ENCODE measurements at regions not wholly inside any gene's neighbourhood (a gene's known extent, or its start where the extent isn't known, plus 50 kb on each side); places are given as distances from the start of the nearest gene placed in this dataset.

GRCh38 chr6:63437058-63437457, 117.3 kb upstream of the LGSN start:
- TF ChIP-seq EZH2 (IDR thresholded peaks at IDR 0.05; ENCODE audit: borderline replicate concordance, low read length) (no peak), CTCF (conservative IDR thresholded peaks at IDR 0.05 in 1 of 2, IDR thresholded peaks at IDR 0.05 in 1 of 2; ENCODE audit: extremely low read depth in 1 of 2, insufficient read depth in 1 of 2, low read depth in 1 of 2, low read length in 2 of 2) (no peak)

Measured in mammary epithelial cell (primary cell).